HG03039 (cell line): ENCODE measurements at regions not wholly inside any gene's neighbourhood (a gene's known extent, or its start where the extent isn't known, plus 50 kb on each side); places are given as distances from the start of the nearest gene placed in this dataset.

Source experiments
- ATAC-seq: cut with Tn5 transposase; IDR thresholded peaks from one replicate; pipeline ENCODE4 v1.9.1; 2021; ENCODE audit warnings: mild to moderate bottlenecking, moderate library complexity; ENCODE audit not compliant: unreplicated experiment

DNA sequence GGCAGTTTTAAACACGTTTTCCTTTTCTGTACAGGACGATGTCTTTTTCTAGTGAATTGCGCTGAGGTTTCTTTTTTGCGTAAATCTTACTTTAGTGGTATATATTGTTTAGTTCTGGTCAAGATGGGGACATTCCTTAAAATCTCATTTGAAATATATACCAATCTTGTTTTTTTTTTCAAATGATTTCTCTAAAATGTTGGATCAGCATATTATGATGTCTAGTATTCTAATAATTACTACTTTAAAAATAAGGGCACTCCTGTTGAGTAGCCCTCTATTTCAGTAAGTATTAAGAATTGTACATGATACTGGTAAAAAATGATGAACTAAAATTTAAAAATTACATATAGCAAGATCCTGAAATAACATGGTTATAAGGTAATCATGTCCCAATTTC lies 224.1 kb upstream of the ARHGAP24 start:
- ATAC-seq: no peak

DNA sequence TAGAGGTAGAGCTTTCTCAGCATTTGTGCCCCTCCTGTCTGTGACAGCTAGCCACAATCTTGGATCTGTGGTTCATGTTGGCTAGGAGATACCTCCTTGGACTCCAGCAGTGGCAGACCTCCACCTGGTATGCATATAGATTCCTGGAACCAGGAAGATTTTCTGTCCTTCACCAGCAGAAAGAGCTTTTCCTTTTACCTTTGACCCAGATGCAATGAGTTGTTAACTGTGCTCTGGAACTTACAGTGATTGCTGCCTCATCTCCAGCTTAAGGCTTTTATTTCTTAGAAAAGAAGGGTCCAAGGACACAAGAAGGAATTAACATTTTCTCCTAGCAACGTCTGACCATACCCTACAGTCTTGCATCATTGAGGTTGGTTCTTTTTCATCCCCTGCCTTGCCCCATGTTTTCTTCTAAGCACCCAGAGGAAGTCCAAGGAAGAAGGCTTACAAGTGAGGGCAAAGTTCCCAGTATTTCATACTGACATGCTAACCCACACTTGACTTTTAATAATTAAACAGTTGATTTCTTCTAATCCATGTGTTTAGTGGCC lies 217.1 kb upstream of the ARHGAP24 start:
- no peak for ATAC-seq

DNA sequence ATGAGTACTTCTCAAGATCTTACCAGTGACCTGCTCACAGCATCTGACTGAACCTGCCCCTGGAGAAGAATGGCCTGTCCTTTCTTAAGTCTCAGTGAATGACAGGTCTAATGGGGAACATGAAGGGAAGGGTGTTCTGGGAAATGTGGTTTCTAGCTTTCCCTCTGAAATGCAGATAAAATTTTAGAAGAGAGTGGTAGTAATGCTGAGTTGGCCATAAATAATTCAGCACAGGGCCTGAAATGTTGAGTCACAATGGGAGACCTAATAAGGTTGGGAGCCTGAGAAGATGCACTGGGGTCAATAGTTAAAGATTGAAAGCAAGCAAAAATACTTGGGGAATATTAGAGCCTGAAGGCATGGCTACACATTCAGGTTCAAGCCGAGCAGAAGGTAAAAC lies 214.9 kb upstream of the ARHGAP24 start:
- ATAC-seq: no peak

DNA sequence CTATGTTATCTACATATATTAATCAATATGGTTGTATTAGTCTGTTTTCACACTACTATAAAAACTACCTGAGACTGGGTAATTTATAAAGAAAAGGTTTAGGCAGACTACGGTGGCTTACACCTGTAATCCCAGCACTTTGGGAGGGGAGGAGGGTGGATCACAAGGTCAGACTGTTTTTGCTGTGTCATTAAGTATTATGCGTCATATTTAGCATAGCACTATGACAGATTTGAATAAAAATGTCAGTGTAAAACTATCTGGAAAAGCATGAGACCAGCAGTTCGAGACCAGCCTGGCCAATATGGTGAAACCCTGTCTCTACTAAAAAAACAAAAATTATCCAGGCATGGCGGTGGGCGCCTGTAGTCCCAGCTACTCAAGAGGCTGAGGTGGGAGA lies 209.7 kb upstream of the ARHGAP24 start:
- ATAC-seq: no peak

DNA sequence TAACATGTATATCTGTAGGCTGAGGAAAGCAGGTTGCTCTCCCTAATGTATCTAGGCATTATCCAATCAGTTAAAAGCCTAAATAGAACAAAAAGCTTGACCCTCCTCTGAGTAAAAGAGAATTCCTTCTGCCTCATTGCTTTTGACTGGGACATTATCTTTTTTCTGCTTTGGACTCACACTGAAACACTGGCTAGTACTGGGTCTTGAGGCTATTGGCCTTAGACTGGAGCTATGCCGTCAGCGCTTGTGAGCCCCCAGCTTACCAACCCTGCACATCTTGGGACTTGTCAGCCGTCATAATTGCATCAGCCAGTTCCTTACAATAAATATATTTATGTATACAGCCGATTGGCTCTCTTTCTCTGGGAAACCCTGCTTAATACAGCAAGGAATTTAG lies 206.8 kb upstream of the ARHGAP24 start:
- ATAC-seq: no peak

DNA sequence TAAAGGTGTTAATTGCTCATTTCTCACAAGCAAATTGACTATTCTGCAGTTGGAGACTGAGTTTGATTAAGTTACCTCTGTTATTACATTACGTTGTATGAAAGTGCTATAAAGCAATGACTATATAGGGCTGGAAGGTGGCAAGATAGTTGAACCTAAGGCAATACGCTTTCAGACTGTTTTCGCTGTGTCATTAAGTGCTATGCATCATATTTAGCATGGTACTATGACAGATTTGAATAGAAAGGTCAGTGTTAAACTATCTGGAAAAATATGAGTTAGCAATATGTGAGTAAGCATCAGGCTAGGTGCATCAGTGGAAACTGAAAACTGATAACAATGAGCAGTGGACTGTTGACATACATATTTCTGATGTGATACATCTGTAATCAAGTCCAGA lies 206.0 kb upstream of the ARHGAP24 start:
- no peak for ATAC-seq

DNA sequence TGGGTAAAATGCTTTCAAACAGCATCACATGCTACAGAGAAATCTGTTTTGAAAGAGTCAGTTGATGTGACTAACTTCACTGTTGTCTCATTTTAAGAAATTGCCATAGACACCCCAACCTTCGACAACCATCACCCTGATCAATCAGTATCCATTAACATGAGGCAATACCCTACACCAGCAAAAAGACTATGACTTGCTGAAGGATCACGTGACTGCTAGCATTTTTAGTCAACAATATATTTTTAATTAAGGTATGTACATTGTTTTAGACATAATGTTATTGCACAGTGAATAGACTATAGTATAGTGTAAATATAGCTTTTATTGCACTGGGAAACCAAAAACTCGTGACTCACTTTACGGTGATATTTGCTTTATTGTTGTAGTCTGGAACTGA lies 200.0 kb upstream of the ARHGAP24 start:
- no peak for ATAC-seq

DNA sequence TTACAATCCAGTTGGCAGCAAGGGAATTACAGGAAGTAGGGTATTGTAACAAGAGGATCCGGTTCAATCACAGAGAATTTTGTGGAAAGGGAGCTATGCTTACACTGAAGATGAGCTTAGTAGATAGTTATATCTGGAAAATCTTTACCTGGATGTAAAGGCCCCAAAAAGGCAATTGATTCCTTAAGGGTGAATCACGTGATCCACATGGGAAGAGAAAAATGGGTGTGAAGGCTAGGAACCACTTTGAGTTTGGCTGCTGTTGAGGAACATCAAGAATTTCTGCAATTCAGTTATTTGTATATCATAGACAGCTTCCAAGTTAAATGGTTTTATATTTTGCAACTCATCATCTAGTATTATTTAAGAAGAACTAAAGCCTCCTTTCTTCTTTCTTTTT lies 194.0 kb upstream of the ARHGAP24 start:
- no peak for ATAC-seq

DNA sequence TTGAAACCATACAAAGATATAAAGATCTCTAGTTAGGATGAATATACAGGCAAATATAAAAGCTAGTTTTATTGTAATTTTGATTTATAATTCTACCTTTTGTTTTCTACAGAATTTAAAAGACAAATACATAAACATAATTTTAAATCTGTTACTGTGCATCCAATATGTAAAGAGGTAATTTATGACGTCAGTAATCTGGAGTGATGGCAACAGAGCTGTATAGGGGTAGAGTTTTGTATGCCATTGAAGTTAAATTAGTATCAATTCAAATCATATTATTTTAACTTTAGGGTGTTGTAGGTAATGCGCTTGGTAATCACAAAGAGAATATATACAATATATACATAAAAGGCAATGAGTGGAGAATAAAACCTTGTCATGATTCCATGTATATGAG lies 183.7 kb upstream of the ARHGAP24 start:
- ATAC-seq: no peak

DNA sequence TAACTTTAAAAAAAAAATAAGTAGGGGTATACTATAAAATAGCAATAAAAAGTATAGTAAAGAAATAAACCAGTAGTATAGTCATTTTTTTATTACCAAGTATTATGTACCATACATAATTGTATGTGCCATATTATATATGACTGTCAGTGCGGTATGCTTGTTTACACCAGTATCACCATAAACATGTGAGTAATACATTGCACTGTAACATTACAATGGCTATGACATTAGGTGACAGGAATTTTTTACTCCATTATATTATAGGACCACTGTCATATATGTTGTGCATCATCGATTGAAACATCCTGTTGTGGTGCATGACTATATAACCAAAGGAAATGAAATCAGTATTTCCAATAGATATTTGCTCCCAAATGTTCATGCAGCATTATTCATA lies 176.9 kb upstream of the ARHGAP24 start:
- no peak for ATAC-seq

DNA sequence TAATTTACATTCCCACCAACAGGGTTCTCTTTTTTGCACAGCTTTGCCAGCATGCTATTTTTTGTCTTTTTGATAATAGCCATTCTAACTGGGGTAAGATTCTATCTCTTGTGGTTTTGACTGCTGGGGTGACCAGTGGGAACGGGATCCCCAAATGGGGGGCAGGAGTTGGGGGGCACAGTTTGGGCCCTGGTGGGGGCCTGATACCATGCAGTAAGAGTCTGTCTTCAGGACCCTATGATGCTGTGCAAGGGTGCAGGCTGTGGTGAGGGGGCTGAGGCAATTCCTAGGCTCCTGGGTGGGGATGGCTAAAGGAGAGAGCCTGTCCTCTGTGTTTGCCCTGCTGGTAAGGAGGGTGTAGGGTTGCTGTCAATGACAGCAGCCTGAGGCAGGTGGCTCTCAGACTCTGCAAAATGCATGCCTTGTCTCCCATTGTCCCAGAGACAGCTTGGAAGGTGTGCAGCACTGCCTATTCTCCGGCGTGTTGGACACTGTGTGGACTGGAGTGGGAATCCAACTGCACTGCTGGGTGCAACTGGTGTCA lies 172.7 kb upstream of the ARHGAP24 start:
- no peak for ATAC-seq

DNA sequence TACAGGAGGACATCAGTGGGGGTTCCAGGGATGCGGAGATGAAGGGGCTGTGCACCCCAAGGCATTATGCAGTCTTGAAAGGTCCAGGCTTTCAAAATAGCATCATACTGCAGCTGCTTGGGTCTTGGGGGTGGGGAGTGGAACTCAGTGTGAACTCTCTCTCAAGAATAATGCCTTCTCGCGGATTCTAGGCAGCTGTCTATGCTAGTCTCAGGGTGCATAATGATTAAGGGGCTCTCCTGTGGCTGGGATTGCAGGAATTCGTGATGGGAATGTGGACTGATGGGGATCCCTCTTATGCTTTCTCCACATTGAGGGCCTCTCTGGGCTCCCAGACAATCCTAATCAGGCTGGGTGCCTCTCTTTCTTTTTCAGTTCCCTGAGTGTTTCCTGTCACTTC lies 172.2 kb upstream of the ARHGAP24 start:
- ATAC-seq: no peak

DNA sequence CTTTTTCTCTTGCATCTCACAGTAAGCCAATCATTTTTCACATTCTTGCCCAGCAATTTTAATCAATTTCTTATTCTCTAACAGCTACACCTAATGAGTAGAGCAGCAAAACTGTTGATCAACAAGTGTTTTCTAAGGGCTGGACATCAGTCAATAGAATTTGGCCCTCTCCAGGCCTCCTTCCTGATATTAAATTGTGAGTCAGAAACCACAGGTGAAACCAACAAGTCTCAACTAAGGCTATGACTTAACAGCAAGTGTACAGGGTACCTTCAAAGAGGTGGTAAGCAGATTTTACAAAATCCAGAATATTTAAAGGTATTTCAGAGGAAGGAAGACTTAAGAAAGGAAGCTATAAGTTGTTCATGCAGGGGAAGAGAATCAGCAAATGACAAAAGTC lies 156.5 kb upstream of the ARHGAP24 start:
- no peak for ATAC-seq

DNA sequence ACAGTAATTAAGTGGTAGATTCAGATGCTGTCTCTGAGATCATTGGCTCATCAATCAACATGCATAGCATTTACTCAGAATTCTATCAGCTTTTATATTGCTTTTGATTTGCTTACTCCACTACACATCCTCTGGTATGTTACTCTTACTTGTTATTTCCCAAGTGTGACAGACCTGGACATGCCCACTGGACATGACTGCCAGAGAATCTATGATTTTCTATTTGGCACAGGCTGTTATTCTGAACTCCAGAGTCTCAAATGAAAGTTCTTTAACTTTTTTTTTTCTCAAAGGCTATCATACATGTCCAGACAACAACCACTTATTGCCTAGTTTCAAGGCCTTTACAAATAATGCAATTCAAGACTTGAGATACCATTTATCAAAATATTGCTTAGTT lies 116.1 kb upstream of the ARHGAP24 start:
- no peak for ATAC-seq

DNA sequence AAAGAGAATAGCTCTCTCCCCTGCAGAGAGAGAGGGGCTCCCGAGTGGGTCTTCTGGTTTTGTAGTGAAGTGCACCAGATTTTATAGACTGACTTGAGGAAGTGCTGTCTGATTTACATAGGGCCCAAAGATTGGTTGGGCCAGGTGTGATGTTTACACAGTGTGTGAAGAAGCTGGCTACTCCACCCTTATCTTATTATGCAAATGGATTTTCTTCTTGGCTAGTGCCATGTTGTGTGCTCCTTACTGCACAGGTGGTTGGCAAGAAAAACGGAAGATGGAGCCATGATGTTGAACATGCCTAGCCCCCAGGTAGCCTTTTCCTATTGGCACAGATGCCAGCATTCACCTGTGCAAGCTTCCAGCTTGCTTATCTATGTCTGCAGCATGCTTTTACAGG lies 112.4 kb upstream of the ARHGAP24 start:
- ATAC-seq: no peak

DNA sequence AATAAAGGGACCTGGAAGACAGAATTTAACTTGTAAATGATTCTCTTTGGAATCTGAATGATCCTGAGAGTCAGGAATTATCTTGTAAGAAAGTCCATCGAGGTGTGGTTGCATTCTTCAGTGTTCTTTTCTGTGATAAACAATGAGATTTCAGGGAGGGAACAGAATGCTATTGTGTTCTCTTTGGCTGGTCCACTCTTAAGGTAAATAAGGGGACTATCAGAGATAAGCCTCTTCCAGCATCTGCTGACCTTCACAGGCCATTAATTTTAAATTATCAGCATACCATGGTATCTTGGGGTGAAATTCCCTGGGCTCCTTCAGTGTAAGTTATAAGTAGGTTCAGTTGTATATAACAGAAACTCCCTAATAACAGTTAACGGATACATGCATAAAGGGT lies 107.1 kb upstream of the ARHGAP24 start:
- ATAC-seq: no peak

DNA sequence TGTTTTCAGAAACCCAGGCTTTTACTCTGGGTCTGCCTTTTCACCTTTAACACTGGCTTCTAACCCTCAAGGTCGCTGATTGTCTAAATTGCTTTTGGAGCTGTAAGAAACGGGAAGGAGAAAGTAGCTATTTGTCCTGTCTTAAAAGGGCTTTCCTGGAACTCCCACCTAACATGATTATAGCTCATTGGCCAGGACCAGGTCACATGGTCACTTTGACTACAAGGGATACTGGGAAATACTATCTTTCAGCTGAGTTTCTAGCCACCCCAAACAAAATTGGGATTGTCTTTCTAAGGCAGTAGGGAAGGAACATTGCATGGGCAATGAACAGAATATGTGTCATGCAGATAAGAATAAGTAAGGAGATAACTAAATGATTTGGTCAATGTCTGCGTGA lies 106.7 kb upstream of the ARHGAP24 start:
- ATAC-seq: no peak

DNA sequence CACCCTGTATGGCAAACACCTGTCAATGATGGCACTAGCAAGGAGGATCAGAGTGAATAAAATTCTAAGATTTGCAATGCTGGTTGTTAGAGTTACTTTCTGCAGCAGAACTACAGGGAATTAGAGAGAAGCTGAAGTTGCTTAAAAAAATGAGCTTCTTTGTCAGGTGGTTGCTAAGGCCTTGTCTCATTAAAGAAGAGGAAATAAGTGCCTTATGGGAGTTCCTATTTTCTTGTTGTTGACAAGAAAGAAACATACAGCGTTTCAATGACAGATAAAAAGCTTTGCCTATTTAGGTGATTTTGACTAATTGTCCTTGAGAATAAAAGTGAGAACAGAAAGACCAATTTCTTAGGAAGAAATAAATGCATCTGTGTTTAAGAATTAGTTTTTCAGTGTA lies 106.0 kb upstream of the ARHGAP24 start:
- no peak for ATAC-seq

DNA sequence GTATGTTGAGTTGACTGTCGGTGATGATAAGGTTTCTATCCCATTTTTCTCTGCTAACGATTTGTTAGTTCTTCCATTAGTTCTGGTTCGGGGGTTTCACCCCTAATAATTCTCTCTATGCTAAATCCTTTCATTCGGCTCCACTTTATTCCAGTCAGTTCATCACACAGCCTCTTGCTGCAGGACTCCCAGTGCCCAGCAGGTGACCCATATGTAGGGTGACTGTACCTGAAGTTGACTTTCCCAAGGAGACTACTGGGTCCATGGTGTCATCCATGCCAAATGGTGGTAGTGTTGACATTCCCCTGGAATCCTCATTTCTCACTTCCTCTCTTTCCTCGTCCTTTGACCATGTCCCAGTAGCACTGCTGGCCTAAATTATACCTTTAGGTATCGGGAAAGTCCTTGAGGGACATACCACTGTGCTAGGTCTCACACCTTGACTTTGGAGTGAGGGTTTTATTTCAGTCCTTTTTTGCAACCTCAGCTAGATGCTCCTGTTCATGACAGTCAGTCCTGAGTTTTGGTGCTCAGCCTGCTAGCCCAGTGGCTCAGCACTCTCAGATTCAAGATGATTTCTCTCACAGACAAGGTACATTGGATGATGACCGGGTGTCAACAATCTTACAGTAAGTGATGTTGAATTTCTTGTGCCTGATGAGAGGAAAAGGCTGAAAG lies 105.1 kb upstream of the ARHGAP24 start:
- no peak for ATAC-seq

DNA sequence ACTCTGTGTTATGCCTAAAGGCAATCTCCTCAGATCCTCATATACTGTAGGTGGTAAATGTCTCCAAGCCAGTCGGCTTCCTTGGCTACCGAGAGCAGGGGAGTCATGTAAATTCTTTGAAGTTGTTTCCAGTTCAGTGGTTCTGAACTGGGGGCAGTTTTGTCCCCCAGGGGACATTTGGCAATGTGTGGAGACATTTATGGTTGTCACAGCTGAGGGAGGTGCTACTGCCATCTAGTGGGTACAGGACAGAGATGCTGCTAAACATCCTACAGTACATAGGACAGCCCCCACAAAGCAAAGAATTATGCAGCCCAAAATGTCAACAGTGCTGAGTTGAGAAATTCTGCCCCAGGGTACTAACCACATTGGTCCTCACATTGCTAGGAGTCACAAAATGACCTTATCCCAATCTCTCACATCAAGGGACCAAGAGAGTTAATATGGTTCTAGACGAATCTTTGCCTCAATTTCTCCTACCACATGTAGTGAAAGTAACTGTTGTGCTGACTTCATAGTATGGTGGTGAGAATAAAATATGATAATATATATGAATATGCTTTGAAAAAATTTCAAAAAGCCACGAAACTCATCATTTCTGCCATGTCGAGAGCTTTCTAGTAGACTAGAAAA lies 104.4 kb upstream of the ARHGAP24 start:
- peak; percentile 82 for ATAC-seq

DNA sequence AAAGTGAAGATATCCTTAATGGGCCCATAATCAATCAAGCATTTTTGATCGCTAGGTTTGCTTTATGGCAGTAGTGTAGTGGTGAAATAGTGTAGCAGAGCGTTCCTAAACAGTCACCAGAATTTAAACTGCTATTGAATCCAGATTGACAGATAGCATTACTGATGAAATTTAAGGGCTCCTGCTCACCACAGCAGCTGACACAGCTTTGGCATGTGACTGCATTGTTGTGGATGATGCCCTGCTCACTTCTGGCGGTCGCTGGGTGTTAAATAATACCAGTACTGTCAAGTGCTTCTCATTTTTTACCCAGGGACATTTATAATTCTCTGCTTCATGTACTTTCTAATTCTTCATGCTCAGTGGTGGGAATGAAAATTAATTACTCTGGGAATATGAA lies 102.0 kb upstream of the ARHGAP24 start:
- ATAC-seq: no peak

DNA sequence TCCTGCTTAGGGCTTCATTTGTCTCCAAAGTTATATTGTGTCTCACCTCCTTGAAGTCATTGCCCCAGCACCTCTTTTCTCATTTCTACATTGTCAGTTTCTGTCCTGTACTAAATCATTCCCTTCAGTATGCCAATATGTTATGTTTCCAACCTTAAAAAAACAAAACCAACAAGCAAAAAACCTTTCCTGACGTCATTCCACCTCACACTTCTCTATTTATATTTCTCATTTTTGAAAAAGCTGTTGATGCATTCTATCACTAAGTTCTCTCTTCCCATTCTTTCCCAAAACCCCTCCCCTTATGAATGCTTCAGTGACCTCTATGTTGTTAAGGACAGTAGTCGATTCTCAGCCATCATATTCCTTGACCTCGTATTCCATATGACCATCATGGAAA lies 98.7 kb upstream of the ARHGAP24 start:
- no peak for ATAC-seq
